IPS-15b (cell line): ENCODE measurements at regions not wholly inside any gene's neighbourhood (a gene's known extent, or its start where the extent isn't known, plus 50 kb on each side); places are given as distances from the start of the nearest gene placed in this dataset.
"Not testable (repeated sequence)": the region's sequence is repeated elsewhere in the genome, so short reads cannot be mapped to it uniquely, and the experiment has no call there.

ENCODE experiments used
- H3K27me3 ChIP-seq: one replicate; pipeline ENCODE4 v1.6.1; 2013; ENCODE audit warnings: low read length; ENCODE audit not compliant: control insufficient read depth, insufficient read depth
- H3K36me3 ChIP-seq: one replicate; pipeline ENCODE4 v1.6.1; 2013; ENCODE audit warnings: low read length; ENCODE audit not compliant: control insufficient read depth, insufficient read depth
- H3K4me1 ChIP-seq: one replicate; pipeline ENCODE4 v1.6.1; 2013; ENCODE audit warnings: mild to moderate bottlenecking, low read length; ENCODE audit not compliant: control insufficient read depth, insufficient read depth
- H3K4me3 ChIP-seq: one replicate; pipeline ENCODE4 v1.5.1; 2013; ENCODE audit warnings: low read depth, low read length
- H3K9ac ChIP-seq: one replicate; pipeline ENCODE4 v1.6.1; 2013; ENCODE audit warnings: low read depth, mild to moderate bottlenecking, low read length
- H3K9me3 ChIP-seq: one replicate; pipeline ENCODE4 v1.6.1; 2013; ENCODE audit warnings: mild to moderate bottlenecking, low read length; ENCODE audit not compliant: control insufficient read depth, insufficient read depth

DNA sequence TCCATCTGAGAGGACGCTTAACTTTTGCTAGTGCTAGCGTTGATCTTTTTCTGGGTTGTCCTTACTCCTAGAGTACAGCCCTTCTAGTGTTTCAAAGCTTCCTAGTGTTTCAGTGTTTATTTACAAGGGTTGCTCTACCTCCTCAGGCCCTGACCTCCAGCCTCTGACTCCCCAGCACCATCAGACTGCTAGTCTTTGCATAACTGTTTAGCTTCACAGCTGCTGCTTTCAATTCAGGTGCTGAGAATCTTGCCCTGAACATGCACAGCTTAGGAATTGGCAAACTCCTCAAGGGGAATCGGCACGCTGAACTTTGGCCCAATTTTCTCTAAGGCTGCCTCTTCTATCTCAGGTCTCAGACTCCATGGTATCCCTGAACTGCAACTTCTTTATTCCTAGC is 52.9 kb downstream of the OR52B4 start:
- not testable (repeated sequence) for H3K9ac ChIP-seq, H3K36me3 ChIP-seq, H3K9me3 ChIP-seq

DNA sequence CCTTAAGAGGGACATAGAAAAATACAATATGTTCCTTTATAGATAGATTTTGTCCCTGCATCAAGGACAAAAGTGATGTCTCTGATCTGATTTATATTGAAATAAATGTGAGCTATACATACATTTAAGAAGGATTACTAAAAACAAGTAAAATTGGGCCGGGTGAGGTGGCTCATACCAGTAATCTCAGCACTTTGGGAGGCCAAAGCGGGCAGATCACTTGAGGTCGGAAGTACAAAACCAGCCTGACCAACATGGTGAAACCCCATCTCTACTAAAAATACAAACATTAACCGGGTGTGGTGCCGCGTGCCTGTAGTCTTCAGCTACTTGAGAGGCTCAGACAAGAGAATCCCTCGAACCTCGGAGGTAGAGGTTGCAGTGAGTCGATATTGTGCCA is 91.0 kb downstream of the OR52B4 start:
- not testable (repeated sequence) for H3K4me3 ChIP-seq, H3K36me3 ChIP-seq, H3K4me1 ChIP-seq, H3K9me3 ChIP-seq, H3K9ac ChIP-seq, H3K27me3 ChIP-seq

More for the DNA sequence above, 52.9 kb downstream of the OR52B4 start:
- H3K27me3 ChIP-seq, H3K4me3 ChIP-seq, H3K4me1 ChIP-seq: not testable (repeated sequence)

DNA sequence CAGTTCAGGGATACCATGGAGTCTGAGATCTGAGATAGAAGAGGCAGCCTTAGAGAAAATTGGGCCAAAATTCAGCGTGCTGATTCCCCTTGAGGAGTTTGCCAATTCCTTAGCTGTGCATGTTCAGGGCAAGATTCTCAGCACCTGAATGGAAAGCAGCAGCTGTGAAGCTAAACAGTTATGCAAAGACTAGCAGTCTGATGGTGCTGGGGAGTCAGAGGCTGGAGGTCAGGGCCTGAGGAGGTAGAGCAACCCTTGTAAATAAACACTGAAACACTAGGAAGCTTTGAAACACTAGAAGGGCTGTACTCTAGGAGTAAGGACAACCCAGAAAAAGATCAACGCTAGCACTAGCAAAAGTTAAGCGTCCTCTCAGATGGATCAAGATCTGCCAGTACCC is 117.1 kb downstream of the OR52B4 start:
- H3K4me3 ChIP-seq, H3K9me3 ChIP-seq, H3K36me3 ChIP-seq, H3K9ac ChIP-seq, H3K4me1 ChIP-seq, H3K27me3 ChIP-seq: not testable (repeated sequence)

DNA sequence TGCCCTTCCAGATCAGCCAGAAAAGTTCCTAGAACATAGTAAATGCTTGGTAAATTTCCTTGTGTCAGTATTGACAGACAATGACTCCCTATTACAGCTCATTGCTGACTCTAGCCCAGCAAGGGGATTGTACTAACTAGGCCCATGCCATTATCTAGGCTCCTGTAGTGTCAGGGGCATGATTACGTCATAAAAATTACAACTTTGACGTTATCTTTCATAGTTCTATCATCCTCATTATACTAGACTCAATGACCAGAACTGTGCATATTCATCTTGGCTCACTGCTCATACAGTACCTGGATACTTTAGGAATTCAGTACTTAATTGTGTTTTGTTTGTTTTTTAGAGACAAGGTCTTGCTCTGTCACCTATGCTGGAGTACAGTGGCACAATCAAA is 118.7 kb downstream of the OR52B4 start:
- H3K27me3 ChIP-seq, H3K9me3 ChIP-seq, H3K4me1 ChIP-seq, H3K4me3 ChIP-seq, H3K9ac ChIP-seq, H3K36me3 ChIP-seq: not testable (repeated sequence)

DNA sequence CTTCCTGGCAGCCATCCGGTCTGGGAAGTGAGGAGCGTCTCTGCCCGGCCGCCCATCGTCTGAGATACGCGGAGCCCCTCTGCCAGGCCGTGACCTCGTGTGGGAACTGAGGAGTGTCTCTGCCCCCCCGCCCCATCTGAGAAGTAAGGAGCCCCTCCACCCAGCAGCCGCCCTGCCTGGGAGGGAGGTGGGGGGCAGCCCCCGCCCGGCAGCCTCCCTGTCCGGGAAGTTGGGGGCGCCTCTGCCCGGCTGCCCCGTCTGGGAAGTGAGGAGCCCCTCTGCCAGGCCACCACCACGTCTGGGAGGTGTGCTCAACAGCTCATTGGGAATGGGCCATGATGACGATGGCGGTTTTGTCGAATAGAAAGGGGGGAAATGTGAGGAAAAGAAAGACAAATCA is 130.4 kb downstream of the OR52B4 start:
- H3K4me1 ChIP-seq, H3K27me3 ChIP-seq, H3K9ac ChIP-seq, H3K4me3 ChIP-seq, H3K36me3 ChIP-seq, H3K9me3 ChIP-seq: not testable (repeated sequence)

DNA sequence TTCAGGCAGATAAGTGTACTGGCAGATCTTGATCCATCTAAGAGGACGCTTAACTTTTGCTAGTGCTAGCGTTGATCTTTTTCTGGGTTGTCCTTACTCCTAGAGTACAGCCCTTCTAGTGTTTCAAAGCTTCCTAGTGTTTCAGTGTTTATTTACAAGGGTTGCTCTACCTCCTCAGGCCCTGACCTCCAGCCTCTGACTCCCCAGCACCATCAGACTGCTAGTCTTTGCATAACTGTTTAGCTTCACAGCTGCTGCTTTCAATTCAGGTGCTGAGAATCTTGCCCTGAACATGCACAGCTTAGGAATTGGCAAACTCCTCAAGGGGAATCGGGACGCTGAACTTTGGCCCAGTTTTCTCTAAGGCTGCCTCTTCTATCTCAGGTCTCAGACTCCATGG is 124.3 kb downstream of the RRM1 start:
- H3K9ac ChIP-seq, H3K4me1 ChIP-seq, H3K4me3 ChIP-seq, H3K36me3 ChIP-seq, H3K9me3 ChIP-seq, H3K27me3 ChIP-seq: not testable (repeated sequence)

DNA sequence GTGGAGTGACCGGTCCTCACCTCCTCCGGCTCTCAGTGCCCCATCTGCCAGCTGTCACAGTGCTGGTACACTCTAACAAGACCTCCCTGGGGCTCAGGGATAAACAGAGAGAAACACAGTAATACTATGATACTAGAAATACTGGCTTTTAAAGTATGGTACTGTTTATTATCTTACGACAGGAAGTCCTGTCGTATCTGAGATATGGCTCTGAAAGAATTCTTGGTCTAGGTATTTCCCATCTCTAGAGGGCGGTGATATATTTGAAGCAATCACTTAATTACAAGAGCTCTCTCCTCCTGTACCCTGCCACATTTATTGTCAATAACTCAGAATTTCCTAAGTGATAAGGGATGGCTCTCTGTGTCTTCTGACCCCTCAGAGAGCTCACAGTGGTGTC is 119.1 kb downstream of the RRM1 start:
- H3K4me3 ChIP-seq = no peak overlapping the region
- H3K9me3 ChIP-seq = no peaks in the 10 kb centered on the region
- H3K4me1 ChIP-seq = no peaks in the 10 kb centered on the region
- no peaks in the 10 kb centered on the region for H3K36me3 ChIP-seq
- no peak overlapping the region for H3K9ac ChIP-seq
- peaks cover 30% of the 10 kb centered on the region for H3K27me3 ChIP-seq

DNA sequence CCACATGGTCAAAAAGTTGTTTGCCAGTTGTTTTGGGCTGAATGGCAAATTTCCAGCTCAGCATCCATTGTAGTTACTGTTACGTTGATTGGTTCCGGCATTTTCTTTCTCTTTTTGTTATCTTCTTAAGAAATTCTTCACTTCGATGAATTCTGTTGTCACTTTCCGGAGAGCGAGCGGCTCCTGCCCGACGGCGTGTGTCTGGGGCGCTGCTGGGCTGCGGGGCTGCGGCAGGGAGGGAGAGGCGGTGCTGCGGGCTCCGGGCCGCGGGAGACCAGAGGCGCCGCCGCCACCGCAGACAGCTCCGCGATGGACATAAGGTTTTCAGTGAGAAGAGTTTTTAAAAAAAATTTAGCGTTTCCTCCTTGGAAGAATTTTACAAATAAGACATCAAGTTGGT is 117.4 kb downstream of the RRM1 start:
- Histone ChIP-seq H3K4me3 (peak overlapping the region; percentile 15), H3K4me1 (no peaks in the 10 kb centered on the region), H3K36me3 (no peaks in the 10 kb centered on the region), H3K9me3 (no peaks in the 10 kb centered on the region), H3K27me3 (peaks cover 30% of the 10 kb centered on the region), H3K9ac (no peak overlapping the region)

DNA sequence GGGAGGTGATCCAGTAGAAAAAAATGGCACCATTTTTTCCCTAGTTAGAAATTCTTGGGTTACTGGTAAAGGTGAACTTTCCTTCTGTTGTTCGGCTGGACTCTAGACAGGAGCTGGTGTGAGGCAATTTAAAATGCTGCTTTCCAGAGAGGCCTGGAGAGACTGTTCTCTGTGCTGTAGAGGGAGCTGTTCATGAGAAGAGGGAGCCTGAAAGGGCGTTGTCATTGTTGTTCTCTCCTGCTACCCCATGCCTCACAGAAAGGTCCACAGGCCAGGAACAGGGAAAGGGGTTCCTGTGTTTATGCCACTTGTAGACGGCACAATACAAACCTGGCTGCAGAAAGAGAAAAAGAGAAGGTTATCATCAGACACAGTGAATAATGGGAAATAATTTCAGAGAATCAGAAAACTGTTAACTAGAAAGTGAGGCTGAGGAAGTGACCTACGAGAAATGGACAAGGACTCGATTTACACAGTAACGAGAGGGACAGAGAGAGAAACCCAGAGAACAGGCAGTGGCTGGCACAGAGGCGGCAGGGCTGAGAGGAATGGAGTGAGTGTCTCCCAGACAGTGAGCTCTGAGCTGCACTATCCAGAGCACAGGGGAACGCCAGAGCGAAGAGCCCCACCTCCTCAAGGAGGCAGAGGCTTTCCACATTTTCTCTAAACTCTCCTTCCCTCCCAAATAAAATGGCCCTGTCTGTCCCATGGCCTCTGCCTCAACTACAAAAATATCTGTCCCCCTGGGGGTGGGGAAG is 109.2 kb downstream of the RRM1 start:
- peaks cover 6% of the 10 kb centered on the region for H3K4me1 ChIP-seq
- H3K9ac ChIP-seq = no peak overlapping the region
- no peaks in the 10 kb centered on the region for H3K27me3 ChIP-seq
- no peaks in the 10 kb centered on the region for H3K9me3 ChIP-seq
- no peaks in the 10 kb centered on the region for H3K36me3 ChIP-seq
- H3K4me3 ChIP-seq = no peak overlapping the region

DNA sequence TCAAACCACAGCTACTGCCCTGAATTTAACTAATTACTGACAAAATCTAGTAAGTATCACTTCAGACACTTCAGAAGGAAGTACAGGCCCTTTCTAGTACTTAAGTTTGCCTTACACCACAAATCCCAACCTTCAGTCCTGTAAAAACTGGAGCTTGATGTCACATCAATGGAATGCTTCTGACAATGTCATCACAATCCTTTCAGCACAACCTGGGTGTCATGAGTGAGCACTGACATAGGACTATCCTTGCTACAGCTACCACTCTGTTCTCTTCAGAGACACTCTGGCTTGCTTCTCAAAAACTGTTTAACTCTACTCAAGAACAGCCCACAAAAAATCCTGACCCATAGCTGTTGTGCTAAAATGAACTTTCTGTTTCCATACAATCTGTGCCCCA is 108.2 kb downstream of the RRM1 start:
- no peak overlapping the region for H3K9ac ChIP-seq
- H3K27me3 ChIP-seq = no peaks in the 10 kb centered on the region
- no peak overlapping the region for H3K4me3 ChIP-seq
- H3K36me3 ChIP-seq = no peaks in the 10 kb centered on the region
- no peaks in the 10 kb centered on the region for H3K9me3 ChIP-seq
- H3K4me1 ChIP-seq = peaks cover 6% of the 10 kb centered on the region

DNA sequence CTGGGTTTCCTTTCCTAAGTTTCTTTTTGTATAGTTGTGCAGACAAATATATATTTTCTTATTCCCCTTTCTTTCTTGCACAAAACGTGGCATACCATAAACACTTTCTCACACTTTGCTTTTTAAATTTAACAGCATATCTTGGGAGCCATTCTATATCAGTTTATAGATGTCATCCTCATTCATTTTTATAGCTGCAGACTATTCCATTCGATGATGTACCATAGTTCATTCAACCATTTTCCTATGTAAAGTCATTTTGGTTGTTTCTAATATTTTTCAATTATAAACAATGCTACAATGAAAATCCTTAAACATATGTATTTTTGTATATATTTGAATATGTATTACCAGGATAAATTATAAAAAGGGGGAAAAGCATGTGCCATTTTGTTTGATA is 102.5 kb downstream of the RRM1 start:
- H3K36me3 ChIP-seq = no peaks in the 10 kb centered on the region
- no peak overlapping the region for H3K4me3 ChIP-seq

DNA sequence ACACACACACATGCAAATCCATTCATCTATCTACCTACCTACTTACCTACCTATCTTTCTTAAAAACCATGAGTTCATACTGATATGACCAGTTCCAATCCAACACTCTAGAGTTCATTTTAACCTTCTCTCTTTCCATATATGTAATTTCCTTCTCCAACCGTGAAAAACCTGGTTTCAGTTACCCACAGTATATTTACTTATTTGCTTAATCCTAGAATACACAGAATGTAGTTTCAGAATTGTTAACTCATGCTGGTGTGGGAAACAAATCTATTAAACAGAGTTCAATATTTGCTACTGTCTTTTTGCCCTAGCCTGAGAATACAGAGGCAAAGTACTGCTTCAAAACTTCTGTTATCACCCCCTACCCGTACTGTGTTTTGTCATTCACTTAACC is 101.3 kb downstream of the RRM1 start:
- no peaks in the 10 kb centered on the region for H3K36me3 ChIP-seq
- no peak overlapping the region for H3K4me3 ChIP-seq
- no peaks in the 10 kb centered on the region for H3K27me3 ChIP-seq
- H3K4me1 ChIP-seq = no peaks in the 10 kb centered on the region
- no peaks in the 10 kb centered on the region for H3K9me3 ChIP-seq
- H3K9ac ChIP-seq = no peak overlapping the region

More for the DNA sequence above, 102.5 kb downstream of the RRM1 start:
- H3K9ac ChIP-seq = no peak overlapping the region
- no peaks in the 10 kb centered on the region for H3K4me1 ChIP-seq
- no peaks in the 10 kb centered on the region for H3K27me3 ChIP-seq
- H3K9me3 ChIP-seq = no peaks in the 10 kb centered on the region
